HG03159 (cell line): ENCODE measurements at regions not wholly inside any gene's neighbourhood (a gene's known extent, or its start where the extent isn't known, plus 50 kb on each side); places are given as distances from the start of the nearest gene placed in this dataset.
A peak's percentile ranks its signal among the peaks of the same experiment; 100 is the strongest.
"Not testable (repeated sequence)": the region's sequence is repeated elsewhere in the genome, so short reads cannot be mapped to it uniquely, and the experiment has no call there.

Experiments
- ATAC-seq: cut with Tn5 transposase; IDR thresholded peaks from one replicate; pipeline ENCODE4 v1.9.1; 2021; ENCODE audit warnings: mild to moderate bottlenecking, moderate library complexity; ENCODE audit not compliant: unreplicated experiment

DNA sequence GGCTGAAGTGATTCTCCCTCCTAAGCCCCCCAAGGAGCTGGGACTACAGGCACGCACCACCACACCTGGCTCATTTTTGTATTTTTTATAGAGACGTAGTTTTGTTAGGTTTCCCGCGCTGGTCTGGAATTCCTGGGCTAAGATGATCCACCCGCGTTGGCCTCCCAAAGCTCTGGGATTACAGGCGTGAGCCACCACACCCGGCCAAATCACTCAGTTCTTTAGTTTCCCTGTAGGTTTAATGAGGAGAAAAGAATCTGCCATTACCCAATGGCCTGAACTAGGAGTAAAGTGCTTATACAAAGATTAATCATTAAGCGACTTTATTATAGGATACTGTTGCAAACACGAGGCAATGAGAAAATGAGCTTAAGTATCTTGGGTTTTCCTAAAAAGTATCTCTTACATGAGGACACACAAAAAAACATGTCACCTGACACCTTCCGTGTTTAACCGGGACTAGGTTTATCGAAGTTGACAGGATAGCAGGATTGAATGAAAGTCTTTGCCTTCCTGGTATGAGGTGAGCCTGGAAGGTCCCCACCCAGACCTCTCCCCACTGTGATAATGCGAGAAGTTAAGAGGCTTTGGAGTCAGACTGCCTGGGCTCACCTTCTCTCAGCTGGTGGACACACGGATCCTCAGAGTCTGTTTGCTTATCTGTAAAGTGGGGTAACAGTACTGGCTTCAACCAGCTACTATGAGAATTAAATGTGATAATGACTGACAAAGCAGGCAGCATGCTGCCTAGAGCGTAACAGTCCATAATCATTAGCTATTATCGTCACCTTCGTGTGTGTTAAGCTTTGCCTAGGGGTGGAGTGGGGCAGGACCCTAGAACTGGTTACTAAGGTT, 133.5 kb upstream of the KRAS start:
- ATAC-seq = no peak

DNA sequence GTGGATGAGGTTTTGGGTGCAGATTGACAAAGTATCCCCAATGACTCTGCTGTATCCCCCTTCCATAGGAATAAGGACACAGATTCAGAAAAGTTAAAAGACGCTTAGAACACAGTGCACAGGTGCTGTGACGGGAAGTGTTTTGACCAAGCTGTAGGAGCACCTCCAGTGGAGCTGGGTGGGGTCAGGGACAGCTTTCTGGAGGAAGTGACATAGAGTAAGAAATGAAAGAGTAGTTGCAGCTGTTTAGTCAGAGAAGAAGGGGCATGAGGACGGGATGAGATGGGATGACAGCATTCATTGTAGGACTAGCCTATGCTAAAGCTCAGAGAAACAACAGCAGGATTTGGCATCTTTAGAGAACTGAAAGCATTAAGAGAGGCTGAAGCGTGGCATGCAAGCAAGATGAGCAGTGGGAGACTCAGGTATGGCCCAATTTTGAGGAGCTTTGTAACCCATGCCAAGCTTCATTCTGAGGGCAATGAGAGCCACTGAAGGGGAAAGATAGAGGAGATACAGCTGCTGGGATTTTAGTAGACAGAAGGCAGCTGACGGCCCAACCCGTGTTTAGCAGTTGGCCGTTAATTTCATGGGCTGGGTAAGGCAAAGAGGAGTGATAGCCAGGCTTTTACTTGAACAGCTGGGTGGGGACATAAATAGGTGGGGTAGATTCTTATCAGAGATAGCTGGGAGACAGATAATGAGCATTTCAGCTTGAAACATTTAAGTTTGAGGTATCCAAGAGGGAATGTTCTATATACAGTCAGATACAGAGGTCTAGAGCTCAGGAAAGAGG, 131.8 kb upstream of the KRAS start:
- no peak for ATAC-seq

GRCh38 chr12:25377469-25378177, 126.9 kb upstream of the KRAS start:
- ATAC-seq = no peak

DNA sequence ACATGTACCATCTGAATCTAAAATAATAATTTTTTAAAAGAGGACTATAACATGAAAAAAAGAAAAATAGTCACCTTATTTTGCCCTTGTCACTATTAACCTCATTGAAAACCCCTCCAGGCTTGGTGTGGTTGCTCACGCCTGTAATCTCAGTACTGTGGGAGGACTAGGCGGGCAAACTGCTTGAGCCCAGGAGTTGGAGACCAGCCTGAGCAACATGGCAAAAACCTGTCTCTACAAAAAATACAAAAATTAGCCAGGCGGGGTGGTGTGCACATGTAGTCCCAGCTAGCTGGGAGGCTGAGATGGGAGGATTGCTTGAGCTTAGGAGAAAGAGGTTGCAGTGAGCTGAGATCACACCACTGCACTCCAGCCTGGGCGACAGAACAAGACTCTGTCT, 126.3 kb upstream of the KRAS start:
- ATAC-seq = no peak

DNA sequence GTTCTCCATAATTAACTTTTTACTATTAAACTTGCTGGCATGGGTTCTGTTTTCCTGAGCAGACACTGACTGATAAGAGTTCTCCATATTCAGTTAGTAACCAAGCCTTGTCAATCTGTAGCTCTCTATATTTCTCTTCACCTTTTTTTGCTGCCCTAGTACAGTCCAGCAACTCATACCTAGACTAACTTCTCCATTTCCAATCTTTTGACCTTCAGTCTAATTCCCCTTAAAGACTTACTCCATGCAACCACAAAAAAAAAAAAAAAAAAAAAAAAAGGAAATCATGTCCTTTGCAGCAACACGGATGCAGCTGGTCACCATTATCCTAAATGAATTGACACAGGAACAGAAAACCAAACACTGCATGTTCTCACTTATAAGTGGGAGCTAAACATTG, 125.7 kb upstream of the KRAS start:
- no peak for ATAC-seq

GRCh38 chr12:25372969-25373817, 122.5 kb upstream of the KRAS start:
- ATAC-seq = no peak

DNA sequence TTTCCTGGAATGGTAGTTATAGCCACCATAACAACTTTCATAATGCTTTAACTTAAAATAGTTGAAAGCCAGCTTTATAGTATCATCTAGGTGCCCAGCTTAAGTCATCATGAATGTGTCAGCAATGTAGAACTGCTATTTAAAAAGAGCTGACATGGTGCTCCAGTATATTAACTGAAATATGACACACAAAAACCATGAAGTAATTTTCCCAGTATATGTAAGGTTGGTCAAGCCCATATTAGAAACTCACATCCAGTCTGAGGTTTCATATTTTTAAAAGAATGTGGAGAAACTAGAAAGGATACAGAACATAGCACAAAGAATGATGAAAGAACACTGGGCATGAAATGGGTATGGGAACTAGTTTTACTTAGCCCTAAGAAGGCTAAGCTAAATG, 121.3 kb upstream of the KRAS start:
- ATAC-seq = no peak

DNA sequence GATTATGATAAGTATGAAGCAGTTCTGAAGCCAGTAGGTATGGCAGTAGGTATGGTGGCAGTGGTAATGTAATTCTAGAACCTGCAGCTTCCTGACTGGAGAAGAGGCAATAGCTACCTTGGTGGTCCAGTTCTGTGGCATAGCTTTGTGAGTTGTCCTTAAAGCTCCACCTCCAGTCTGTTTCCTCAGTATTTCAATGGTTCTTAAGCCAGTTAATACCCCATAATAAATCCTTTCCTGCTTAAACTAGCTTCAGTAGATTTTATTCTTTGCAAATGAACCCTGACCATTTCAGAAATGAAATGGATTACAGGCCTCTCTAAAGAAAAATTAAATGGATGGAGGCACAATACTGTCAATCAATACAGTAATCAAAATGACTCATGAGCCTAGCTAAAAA, 117.8 kb upstream of the KRAS start:
- no peak for ATAC-seq

GRCh38 chr12:25366122-25366521, 115.4 kb upstream of the KRAS start:
- no peak for ATAC-seq

DNA sequence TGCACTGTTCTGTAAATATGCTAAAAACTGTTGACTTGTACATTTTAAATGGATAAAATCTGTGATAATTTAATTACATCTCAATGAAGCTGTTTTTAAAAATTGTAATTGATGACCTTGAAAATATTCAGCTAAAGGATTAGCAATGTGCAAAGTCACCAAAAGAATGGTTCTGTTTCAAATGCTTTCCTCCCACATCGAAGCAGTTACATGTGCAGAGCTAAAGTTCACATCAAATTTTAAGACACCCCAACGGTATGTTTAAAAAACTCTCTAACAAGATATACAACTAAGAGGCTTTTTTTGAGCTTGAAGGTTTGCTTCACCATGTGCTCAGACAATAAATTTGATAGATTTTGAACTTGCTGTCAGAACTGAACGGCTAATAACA, 114.6 kb upstream of the KRAS start:
- no peak for ATAC-seq

- peak; percentile 93 for ATAC-seq
Observed at GRCh38 chr12:25364529-25365339, 114.0 kb upstream of the KRAS start.

GRCh38 chr12:25362646-25363045, 111.9 kb upstream of the KRAS start:
- ATAC-seq = no peak

GRCh38 chr12:25361511-25361910, 110.8 kb upstream of the KRAS start:
- ATAC-seq = no peak

GRCh38 chr12:25357595-25357994, 106.9 kb upstream of the KRAS start:
- ATAC-seq = no peak

DNA sequence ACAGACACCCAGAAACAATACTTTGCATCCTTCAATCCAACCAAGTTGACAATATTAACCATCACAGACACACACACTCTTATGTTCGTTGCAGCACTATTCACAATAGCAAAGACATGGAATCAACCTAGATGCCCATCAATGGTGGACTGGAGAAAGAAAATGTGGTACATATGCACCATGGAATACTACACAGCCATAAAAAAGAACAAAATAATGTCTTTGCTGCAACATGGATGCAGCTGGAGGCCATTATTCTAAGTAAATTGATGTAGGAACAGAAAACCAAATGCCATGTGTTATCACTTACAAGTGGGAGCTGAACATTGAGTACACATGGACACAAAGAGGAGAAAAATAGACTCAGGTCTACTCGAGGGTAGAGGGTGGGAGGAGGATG, 102.2 kb upstream of the KRAS start:
- not testable (repeated sequence) for ATAC-seq

DNA sequence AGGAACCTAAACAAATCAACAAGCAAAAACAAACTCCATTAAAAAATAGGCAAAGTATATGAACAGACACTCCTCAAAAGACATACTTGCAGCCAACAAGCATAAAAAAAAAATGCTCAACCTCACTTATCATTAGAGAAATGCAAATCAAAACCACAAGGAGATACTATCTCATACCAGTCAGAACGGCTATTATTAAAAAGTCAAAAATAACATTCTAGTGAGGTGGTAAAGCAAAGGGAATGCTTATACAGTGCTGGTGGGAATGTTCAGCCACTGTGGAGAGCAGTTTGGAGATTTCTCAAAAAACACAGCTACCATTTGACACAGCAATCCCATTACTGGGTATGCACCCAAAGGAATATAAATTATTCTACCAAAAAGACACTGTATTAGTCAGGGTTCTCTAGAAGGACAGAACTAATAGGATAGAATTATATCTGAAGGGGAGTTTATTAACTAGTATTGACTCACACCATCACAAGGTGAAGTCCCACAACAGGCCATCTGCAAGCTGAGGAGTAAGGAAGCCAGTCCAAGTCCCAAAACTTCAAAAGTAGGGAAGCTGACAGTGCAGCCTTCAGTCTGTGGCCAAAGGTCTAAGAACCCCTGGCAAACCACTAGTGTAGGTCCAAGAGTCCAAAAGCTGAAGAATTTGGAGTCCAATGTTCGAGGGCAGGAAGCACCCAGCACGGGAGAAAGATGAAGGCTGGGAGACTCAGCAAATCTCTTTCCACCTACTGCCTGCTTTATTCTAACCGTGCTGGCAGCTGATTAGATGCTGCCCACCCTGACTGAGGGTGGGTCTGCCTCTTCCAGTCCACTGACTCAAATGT, 101.6 kb upstream of the KRAS start:
- ATAC-seq = peak; percentile 48

DNA sequence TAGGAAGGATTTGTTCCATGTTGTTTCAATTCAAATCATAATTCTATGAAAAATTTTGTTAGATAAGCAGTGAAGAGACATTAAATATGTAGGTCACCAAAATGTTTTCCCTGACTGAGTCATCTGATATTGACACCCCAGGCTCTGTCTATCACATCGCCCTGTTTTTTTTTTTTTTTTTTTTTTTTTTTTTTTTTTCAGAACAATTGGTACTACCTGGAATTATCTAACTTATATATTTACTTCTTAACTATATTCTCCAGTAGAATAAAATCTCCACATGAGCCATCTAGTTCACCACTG, 97.8 kb upstream of the KRAS start:
- ATAC-seq = no peak

DNA sequence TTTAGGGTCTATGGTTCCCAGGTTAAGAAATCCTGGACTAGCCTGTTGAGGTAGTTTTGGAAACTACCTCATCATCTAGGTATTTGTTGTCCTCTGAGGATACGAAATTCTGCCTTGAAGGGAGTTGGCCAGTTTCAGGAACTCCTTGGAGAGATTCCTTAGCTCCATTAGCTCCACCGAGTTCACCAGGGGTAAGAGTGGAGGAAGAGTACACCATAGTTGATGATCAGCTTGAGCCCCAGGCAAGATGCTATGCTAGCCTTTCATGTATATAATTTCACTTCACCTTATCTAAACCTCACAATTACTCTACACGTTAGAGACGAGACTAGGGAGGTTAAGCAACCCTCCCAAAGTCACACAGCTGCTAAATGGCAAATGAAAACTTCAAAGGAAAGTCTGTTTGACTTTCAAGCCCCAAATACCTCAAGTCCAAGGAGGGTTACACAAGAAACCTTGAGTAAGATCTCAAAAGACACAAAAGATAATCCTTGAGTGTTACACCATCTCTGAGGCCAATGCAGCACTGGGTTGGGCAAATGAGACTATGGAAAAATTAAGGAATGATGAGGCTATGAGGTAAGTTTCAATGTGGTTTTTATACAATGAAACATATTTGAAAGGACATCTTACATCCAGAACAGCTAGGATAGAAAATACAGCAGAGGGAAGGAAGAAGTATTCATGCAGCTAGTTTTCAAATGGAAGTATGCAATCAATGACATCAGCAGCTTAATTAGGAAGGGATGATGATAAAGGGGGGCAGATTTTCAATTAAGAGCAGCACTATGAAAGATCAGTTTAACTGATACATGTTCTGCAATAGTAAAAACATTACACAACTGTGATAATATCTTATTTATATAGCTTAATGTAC, 97.2 kb upstream of the KRAS start:
- no peak for ATAC-seq
